ENCODE measurements at regions not wholly inside any gene's neighbourhood (a gene's known extent, or its start where the extent isn't known, plus 50 kb on each side); places are given as distances from the start of the nearest gene placed in this dataset.

- TF ChIP-seq YY1 (IDR thresholded peaks at IDR 0.05; ENCODE audit: low read depth) = no peak
- no peak for TF ChIP-seq TCF12 (IDR thresholded peaks at IDR 0.05; ENCODE audit: low read depth)
- TF ChIP-seq EP300 (IDR thresholded peaks at IDR 0.05; ENCODE audit: borderline replicate concordance) = no peak
- TF ChIP-seq REST (IDR thresholded peaks at IDR 0.05; ENCODE audit: low read depth) = no peak
- no peak for TF ChIP-seq CEBPB (IDR thresholded peaks at IDR 0.05)
Observed at GRCh38 chr11:81870066-81870412, 863.6 kb downstream of the FAM181B start.

Measured in Ishikawa (cell line).